ENCODE measurements at regions not wholly inside any gene's neighbourhood (a gene's known extent, or its start where the extent isn't known, plus 50 kb on each side); places are given as distances from the start of the nearest gene placed in this dataset.

DNA sequence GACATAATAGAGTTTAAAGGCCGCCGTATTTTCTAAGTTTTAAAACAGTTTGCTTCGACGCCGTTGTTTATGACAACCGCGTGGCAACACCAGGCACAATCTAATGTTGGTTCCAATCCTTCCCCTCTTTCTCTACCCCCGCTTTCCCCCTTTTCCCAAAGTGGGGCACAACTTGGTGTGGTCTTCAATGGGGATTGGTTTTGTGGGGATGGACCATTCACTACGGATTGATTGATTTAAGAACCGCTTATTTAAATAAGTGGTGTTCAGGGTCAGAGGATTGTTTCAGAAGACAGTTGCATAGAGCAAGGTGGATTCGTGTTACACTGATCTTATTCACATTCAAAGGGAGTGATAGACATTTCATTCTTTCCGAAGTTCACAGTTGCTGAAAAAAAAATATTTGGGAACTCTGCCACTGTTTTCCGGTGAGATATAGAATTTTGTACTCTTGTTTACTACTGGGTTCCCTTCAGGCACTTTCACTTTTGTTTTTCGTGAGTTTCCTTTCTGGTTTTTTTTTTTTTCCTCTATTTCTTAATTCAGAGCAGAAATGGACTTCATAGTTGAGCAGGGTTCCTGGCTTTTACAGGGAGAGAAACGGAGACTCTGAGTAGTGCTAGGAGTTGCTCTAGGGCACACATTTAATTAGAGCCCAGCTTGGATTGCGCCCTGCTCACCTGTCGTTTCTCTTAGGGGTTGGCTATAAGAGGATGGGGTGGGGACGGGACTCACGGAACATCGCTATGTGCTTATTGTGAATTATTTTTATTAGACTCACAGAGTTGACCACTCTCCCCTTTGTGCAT, 79.6 kb upstream of the AK4 start:
- CTCF ChIA-PET: no interaction called here
- peaks cover 7% of the 10 kb centered on the region for H3K79me2 ChIP-seq (ENCODE audit: control insufficient read depth, insufficient read depth, low read length)
- peaks cover 21 to 25% of the 10 kb centered on the region in 2 donors for H3K4me1 ChIP-seq (ENCODE audit: control insufficient read depth in 2 of 2, insufficient read depth in 2 of 2, low read length in 2 of 2)
- ATAC-seq (ENCODE audit: low read depth) (no peak), DNase-seq (peak; percentile 68)
- peak overlapping the region; percentile 94 for H3K4me3 Mint-ChIP-seq
- peak overlapping the region; percentile 93 to 98 for H3K27ac ChIP-seq (ENCODE audit: low read length in 2 of 2)
- no peaks in the 10 kb centered on the region for H3K27me3 ChIP-seq (replicated peaks in 1 of 4; ENCODE audit: control extremely low read depth in 1 of 4, control insufficient read depth in 3 of 4, insufficient read depth in 4 of 4, low read length in 3 of 4)
- H3K9ac ChIP-seq (ENCODE audit: low read length): peak overlapping the region; percentile 94
- 0% methylated on average over 2 of the region's 20 CpGs for WGBS (ENCODE audit: insufficient coverage)
- POLR2A ChIA-PET: interaction anchor here (0.8 kb wide), 1 partner anchor 187 kb away, joined by 10 read pairs; no protein-coding TSS in a partner anchor
- TF ChIP-seq, protein P1, sequence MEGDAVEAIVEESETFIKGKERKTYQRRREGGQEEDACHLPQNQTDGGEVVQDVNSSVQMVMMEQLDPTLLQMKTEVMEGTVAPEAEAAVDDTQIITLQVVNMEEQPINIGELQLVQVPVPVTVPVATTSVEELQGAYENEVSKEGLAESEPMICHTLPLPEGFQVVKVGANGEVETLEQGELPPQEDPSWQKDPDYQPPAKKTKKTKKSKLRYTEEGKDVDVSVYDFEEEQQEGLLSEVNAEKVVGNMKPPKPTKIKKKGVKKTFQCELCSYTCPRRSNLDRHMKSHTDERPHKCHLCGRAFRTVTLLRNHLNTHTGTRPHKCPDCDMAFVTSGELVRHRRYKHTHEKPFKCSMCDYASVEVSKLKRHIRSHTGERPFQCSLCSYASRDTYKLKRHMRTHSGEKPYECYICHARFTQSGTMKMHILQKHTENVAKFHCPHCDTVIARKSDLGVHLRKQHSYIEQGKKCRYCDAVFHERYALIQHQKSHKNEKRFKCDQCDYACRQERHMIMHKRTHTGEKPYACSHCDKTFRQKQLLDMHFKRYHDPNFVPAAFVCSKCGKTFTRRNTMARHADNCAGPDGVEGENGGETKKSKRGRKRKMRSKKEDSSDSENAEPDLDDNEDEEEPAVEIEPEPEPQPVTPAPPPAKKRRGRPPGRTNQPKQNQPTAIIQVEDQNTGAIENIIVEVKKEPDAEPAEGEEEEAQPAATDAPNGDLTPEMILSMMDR (IDR thresholded peaks at IDR 0.05): no peak
- TF ChIP-seq EZH2 (IDR thresholded peaks at IDR 0.05; ENCODE audit: borderline replicate concordance, insufficient read depth, low read depth, low read length, poor library complexity, severe bottlenecking): no peak
- no peaks in the 10 kb centered on the region for H3K9me3 ChIP-seq (ENCODE audit: control extremely low read depth in 1 of 3, control insufficient read depth in 2 of 3, insufficient read depth in 1 of 3, low read length in 2 of 3)
- no peaks in the 10 kb centered on the region for H3K36me3 ChIP-seq (replicated peaks in 1 of 2; ENCODE audit: control extremely low read depth in 1 of 2, control insufficient read depth in 1 of 2, extremely low read depth in 1 of 2, insufficient read depth in 2 of 2, low read length in 1 of 2)
- peak overlapping the region; percentile 73 for H2AFZ ChIP-seq (ENCODE audit: insufficient read depth, low read depth, low read length, poor library complexity, severe bottlenecking)
- H3K9me3 Mint-ChIP-seq (ENCODE audit: insufficient read depth): no peaks in the 10 kb centered on the region
- peaks cover 38% of the 10 kb centered on the region for H3K4me1 Mint-ChIP-seq
- intact Hi-C loops (cut with micrococcal nuclease): loop anchor here (1.0 to 10.0 kb wide), 8 partner anchors 184 to 1984 kb away; partner anchors contain the start of genes EFCAB7, ITGB3BP, LEPR and LEPROT
- peaks cover 7% of the 10 kb centered on the region for H3K27me3 Mint-ChIP-seq
- H3K4me2 ChIP-seq (replicated peaks; ENCODE audit: low read depth, low read length, poor library complexity, severe bottlenecking): peak overlapping the region; percentile 82
- H3K4me3 ChIP-seq (ENCODE audit: control extremely low read depth in 1 of 5, extremely low read depth in 1 of 5, insufficient read depth in 1 of 5, low read depth in 2 of 5, low read length in 4 of 5): peak overlapping the region; percentile 65 to 93 (median 89)
- peaks cover 6% of the 10 kb centered on the region for H4K20me1 ChIP-seq (ENCODE audit: control insufficient read depth, insufficient read depth, low read length, poor library complexity, severe bottlenecking)
- peak overlapping the region; percentile 95 for H3K27ac Mint-ChIP-seq

DNA sequence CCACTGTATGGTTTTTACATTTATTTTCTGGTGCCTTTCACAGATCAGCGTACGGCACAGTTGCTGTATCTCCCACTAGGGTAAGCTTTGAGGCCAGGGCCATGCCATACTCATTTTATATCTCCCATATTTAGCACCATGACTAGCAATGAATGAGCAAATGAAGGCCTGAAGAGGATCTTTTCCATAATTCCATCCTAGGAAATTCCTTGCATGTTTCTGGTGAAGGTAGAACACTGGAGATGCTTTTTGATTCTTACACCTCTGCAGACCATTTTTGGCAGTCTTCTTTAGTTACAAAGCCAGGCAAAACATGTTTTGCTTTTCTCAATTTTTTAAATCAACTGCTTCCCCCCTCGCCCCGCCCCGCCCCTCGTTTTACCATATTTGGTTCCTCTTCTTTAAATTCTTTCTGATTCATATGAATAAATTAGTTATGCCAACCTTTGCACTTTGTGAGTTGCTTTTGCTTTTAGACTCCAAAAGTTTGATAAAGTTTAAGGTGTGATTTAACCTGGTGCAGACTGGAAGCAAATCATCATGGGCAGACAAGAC, 78.9 kb upstream of the AK4 start:
- no peaks in the 10 kb centered on the region for H3K27me3 ChIP-seq (replicated peaks in 1 of 4; ENCODE audit: control extremely low read depth in 1 of 4, control insufficient read depth in 3 of 4, insufficient read depth in 4 of 4, low read length in 3 of 4)
- Mint-ChIP-seq H3K27ac (peak overlapping the region; percentile 95), H3K9me3 (ENCODE audit: insufficient read depth) (no peaks in the 10 kb centered on the region), H3K4me3 (peak overlapping the region; percentile 94), H3K27me3 (peaks cover 7% of the 10 kb centered on the region), H3K4me1 (peaks cover 36% of the 10 kb centered on the region)
- H3K27ac ChIP-seq (ENCODE audit: low read length in 2 of 2): peak overlapping the region; percentile 93 to 98
- no CpG with 5 or more reads among the region's 6 CpGs for WGBS (ENCODE audit: insufficient coverage)
- ChIA-PET CTCF (no interaction called here), POLR2A (no interaction called here)
- no peaks in the 10 kb centered on the region for H3K9me3 ChIP-seq (ENCODE audit: control extremely low read depth in 1 of 3, control insufficient read depth in 2 of 3, insufficient read depth in 1 of 3, low read length in 2 of 3)
- peaks cover 6% of the 10 kb centered on the region for H4K20me1 ChIP-seq (ENCODE audit: control insufficient read depth, insufficient read depth, low read length, poor library complexity, severe bottlenecking)
- H3K4me3 ChIP-seq (ENCODE audit: control extremely low read depth in 1 of 5, extremely low read depth in 1 of 5, insufficient read depth in 1 of 5, low read depth in 2 of 5, low read length in 4 of 5): peak overlapping the region; percentile 65 to 93 (median 89)
- DNase-seq: peak; percentile 45
- peaks cover 21 to 25% of the 10 kb centered on the region in 2 donors for H3K4me1 ChIP-seq (ENCODE audit: control insufficient read depth in 2 of 2, insufficient read depth in 2 of 2, low read length in 2 of 2)
- H3K36me3 ChIP-seq (replicated peaks in 1 of 2; ENCODE audit: control extremely low read depth in 1 of 2, control insufficient read depth in 1 of 2, extremely low read depth in 1 of 2, insufficient read depth in 2 of 2, low read length in 1 of 2): no peaks in the 10 kb centered on the region
- TF ChIP-seq, protein P1 (IDR thresholded peaks at IDR 0.05): no peak
- no peak for TF ChIP-seq EZH2 (IDR thresholded peaks at IDR 0.05; ENCODE audit: borderline replicate concordance, insufficient read depth, low read depth, low read length, poor library complexity, severe bottlenecking)
- H3K79me2 ChIP-seq (ENCODE audit: control insufficient read depth, insufficient read depth, low read length): peaks cover 7% of the 10 kb centered on the region
- intact Hi-C loops (cut with micrococcal nuclease): loop anchor here (1.0 to 10.0 kb wide), 8 partner anchors 183 to 1983 kb away; partner anchors contain the start of genes EFCAB7, ITGB3BP, LEPR and LEPROT
- H2AFZ ChIP-seq (ENCODE audit: insufficient read depth, low read depth, low read length, poor library complexity, severe bottlenecking): peak overlapping the region; percentile 73
- H3K9ac ChIP-seq (ENCODE audit: low read length): peak overlapping the region; percentile 94
- peak overlapping the region; percentile 82 for H3K4me2 ChIP-seq (replicated peaks; ENCODE audit: low read depth, low read length, poor library complexity, severe bottlenecking)
- no peak for ATAC-seq (ENCODE audit: low read depth)
